ENCODE measurements at regions not wholly inside any gene's neighbourhood (a gene's known extent, or its start where the extent isn't known, plus 50 kb on each side); places are given as distances from the start of the nearest gene placed in this dataset.

DNA sequence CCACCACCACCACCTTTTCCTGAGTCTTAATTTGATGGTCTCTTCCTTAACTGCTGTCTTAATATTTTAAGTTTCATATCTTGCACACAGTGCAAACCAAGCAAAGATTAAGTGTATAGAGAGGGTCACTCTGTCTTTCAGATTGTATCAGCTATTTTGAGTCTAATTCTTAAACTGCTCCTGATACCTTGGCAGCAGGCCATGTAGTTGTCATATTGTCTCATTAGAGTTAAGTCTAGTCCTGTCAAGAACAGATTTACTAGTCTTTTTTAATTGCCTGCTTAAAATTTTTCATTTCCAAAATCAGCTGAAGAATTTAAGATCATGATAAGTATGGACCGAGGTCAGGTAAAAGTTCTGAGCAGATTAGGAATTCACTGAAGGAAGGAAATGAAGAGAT, 51.5 kb downstream of the FHIP1A start:
- DNase-seq (ENCODE audit: low spot score), result no peak

DNA sequence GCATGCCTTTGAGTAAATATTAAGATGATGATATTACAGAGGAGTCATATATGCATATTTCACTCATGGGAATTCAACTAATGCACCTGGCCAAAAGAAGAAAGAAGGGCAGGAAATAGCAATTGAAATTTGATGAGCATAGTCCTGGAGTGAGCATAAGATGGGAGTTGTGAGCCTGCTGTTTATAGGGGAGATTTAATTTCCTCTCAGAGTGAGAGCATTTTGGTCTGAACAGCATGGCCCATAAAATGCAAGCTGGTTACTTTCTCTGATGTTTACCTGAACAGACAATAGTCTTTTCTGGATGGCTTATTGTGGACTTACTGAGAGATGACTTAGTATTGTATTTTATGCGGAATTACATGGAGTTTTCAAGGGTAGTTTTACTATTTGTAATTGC, 53.6 kb downstream of the FHIP1A start:
- Histone ChIP-seq H3K9me3 (ENCODE audit: low read length) (no peaks in the 10 kb centered on the region), H3K36me3 (replicated peaks in 1 of 2; ENCODE audit: control insufficient read depth in 1 of 2, insufficient read depth in 2 of 2, low read length in 2 of 2) (no peaks in the 10 kb centered on the region), H4K20me1 (ENCODE audit: insufficient read depth, low read length) (no peaks in the 10 kb centered on the region), H3K4me1 (ENCODE audit: insufficient read depth, low read length) (no peaks in the 10 kb centered on the region), H3K27me3 (ENCODE audit: control insufficient read depth in 1 of 2, insufficient read depth in 2 of 2, low read length in 2 of 2) (no peaks in the 10 kb centered on the region), H3K27ac (ENCODE audit: extremely low read length, insufficient read depth, low read length) (no peak overlapping the region), H3K79me2 (ENCODE audit: insufficient read depth, low read length) (no peaks in the 10 kb centered on the region), H2AFZ (ENCODE audit: low read length) (no peak overlapping the region), H3K9ac (ENCODE audit: insufficient read depth, low read depth, low read length) (no peak overlapping the region), H3K4me3 (replicated peaks in 1 of 3; ENCODE audit: insufficient read depth in 1 of 3, low read depth in 2 of 3, low read length in 3 of 3) (no peak overlapping the region), H3K4me2 (ENCODE audit: low read depth, low read length) (no peak overlapping the region)
- ATAC-seq, result no peak
- FAIRE-seq, result no peak
- DNase-seq (ENCODE audit: low spot score), result no peak
- no TSS peak for BruUV-seq (replicated peaks)
- ChIA-PET POLR2A (no interaction called here), CTCF (ENCODE audit: low intra/inter-chr PET ratio, low total read pairs) (no interaction called here)
- TF ChIP-seq ZNF138 (CRISPR knock-in tag; IDR thresholded peaks at IDR 0.05; ENCODE audit: low read depth) (no peak), KDM4B (CRISPR knock-in tag; IDR thresholded peaks at IDR 0.05) (no peak), DNMT1 (CRISPR knock-in tag; IDR thresholded peaks at IDR 0.05) (no peak), NR1H2 (CRISPR knock-in tag; IDR thresholded peaks at IDR 0.05; ENCODE audit: borderline replicate concordance, low read depth) (no peak)
- TF ChIP-seq, protein P1, sequence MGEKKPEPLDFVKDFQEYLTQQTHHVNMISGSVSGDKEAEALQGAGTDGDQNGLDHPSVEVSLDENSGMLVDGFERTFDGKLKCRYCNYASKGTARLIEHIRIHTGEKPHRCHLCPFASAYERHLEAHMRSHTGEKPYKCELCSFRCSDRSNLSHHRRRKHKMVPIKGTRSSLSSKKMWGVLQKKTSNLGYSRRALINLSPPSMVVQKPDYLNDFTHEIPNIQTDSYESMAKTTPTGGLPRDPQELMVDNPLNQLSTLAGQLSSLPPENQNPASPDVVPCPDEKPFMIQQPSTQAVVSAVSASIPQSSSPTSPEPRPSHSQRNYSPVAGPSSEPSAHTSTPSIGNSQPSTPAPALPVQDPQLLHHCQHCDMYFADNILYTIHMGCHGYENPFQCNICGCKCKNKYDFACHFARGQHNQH (CRISPR knock-in tag; IDR thresholded peaks at IDR 0.05), result no peak
- TF ChIP-seq, protein P2, sequence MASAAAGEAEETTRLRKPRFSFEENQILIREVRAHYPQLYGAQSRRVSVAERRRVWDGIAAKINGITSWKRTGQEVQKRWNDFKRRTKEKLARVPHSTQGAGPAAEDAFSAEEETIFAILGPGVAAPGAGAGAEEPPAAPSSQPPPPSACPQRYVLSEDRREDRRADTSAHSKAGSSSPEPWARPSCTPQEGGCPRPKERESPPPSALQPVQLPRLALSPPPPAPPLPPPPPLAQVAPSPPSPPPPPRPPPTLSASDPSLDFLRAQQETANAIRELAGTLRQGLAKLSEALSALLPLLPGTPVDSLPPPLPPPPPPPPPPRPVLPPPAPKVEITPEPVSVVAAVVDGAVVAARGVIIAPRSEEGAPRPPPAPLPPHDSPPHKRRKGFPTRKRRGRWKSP (CRISPR knock-in tag; IDR thresholded peaks at IDR 0.05), result no peak
- 90% methylated on average over 1 of the region's 1 CpG for WGBS (ENCODE audit: low lambda C conversion rate)
- intact Hi-C loops (cut with micrococcal nuclease; ENCODE audit: unreplicated experiment) (no loop called here), in situ Hi-C loops (cut with HindIII; ENCODE audit: extremely low pct_ligation_motif_present, low pct_unique_long_range_greater_than_20kb) (no loop called here)

More for the DNA sequence above, 51.5 kb downstream of the FHIP1A start:
- POLR2A ChIA-PET, result no interaction called here
- no peak for FAIRE-seq
- Histone ChIP-seq H3K27me3 (ENCODE audit: control insufficient read depth in 1 of 2, insufficient read depth in 2 of 2, low read length in 2 of 2) (no peaks in the 10 kb centered on the region; a peak in 1 of 5 replicates), H3K4me1 (ENCODE audit: insufficient read depth, low read length) (no peaks in the 10 kb centered on the region), H3K27ac (ENCODE audit: extremely low read length, insufficient read depth, low read length) (no peak overlapping the region), H4K20me1 (ENCODE audit: insufficient read depth, low read length) (no peaks in the 10 kb centered on the region), H3K36me3 (replicated peaks in 1 of 2; ENCODE audit: control insufficient read depth in 1 of 2, insufficient read depth in 2 of 2, low read length in 2 of 2) (no peaks in the 10 kb centered on the region), H3K9ac (ENCODE audit: insufficient read depth, low read depth, low read length) (no peak overlapping the region), H3K79me2 (ENCODE audit: insufficient read depth, low read length) (no peaks in the 10 kb centered on the region), H3K9me3 (ENCODE audit: low read length) (no peaks in the 10 kb centered on the region), H2AFZ (ENCODE audit: low read length) (no peak overlapping the region), H3K4me2 (ENCODE audit: low read depth, low read length) (no peak overlapping the region), H3K4me3 (replicated peaks in 1 of 3; ENCODE audit: insufficient read depth in 1 of 3, low read depth in 2 of 3, low read length in 3 of 3) (no peak overlapping the region)
- 75% methylated on average over 1 of the region's 1 CpG for WGBS (ENCODE audit: low lambda C conversion rate)
- BruUV-seq (replicated peaks), result no TSS peak
- CTCF ChIA-PET (ENCODE audit: low intra/inter-chr PET ratio, low total read pairs), result no interaction called here
- in situ Hi-C loops (cut with HindIII; ENCODE audit: extremely low pct_ligation_motif_present, low pct_unique_long_range_greater_than_20kb), result no loop called here
- intact Hi-C loops (cut with micrococcal nuclease; ENCODE audit: unreplicated experiment), result no loop called here
- no peak for ATAC-seq
- TF ChIP-seq, protein P3, sequence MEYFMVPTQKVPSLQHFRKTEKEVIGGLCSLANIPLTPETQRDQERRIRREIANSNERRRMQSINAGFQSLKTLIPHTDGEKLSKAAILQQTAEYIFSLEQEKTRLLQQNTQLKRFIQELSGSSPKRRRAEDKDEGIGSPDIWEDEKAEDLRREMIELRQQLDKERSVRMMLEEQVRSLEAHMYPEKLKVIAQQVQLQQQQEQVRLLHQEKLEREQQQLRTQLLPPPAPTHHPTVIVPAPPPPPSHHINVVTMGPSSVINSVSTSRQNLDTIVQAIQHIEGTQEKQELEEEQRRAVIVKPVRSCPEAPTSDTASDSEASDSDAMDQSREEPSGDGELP (IDR thresholded peaks at IDR 0.05; ENCODE audit: borderline replicate concordance, low read depth), result no peak
- TF ChIP-seq SP1 (IDR thresholded peaks at IDR 0.05) (no peak), SP1 (CRISPR knock-in tag; IDR thresholded peaks at IDR 0.05) (no peak), SIN3A (IDR thresholded peaks at IDR 0.05; ENCODE audit: borderline replicate concordance, low read depth, low read length) (no peak)
